GM18499 (cell line): ENCODE measurements at regions not wholly inside any gene's neighbourhood (a gene's known extent, or its start where the extent isn't known, plus 50 kb on each side); places are given as distances from the start of the nearest gene placed in this dataset.
"Not testable (repeated sequence)": the region's sequence is repeated elsewhere in the genome, so short reads cannot be mapped to it uniquely, and the experiment has no call there.

Experiments
- ATAC-seq: cut with Tn5 transposase; IDR thresholded peaks from one replicate; pipeline ENCODE4 v1.9.1; 2021; ENCODE audit warnings: moderate number of reproducible peaks; ENCODE audit not compliant: insufficient read depth, unreplicated experiment

DNA sequence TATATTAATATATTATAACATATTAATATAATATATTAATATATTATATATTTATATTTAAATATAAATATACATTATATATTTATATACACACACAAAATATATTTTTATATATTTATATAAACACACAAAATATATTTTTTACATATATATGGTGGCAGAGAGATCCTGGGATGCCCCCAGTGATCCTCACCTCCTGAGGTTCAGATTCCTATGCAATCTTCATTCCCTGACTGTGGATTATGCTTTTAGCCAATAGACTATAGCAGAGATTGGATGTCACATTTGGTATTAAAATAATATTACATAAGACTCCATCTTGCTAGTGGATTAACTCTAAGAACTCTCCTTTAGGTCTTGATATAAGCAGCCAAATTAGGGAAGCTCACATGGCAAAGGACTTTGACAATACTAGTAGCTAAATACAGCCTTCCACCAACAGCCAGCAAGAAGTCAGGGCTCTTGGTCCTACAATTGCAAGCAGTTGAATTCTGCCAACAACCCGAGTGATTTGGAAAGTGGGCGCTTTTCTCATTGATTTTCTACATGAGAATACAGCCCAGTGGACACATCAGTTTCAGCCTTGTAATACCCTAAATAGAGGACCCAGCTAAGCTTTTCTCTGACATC lies 681.0 kb downstream of the C6orf118 start:
- no peak for ATAC-seq

DNA sequence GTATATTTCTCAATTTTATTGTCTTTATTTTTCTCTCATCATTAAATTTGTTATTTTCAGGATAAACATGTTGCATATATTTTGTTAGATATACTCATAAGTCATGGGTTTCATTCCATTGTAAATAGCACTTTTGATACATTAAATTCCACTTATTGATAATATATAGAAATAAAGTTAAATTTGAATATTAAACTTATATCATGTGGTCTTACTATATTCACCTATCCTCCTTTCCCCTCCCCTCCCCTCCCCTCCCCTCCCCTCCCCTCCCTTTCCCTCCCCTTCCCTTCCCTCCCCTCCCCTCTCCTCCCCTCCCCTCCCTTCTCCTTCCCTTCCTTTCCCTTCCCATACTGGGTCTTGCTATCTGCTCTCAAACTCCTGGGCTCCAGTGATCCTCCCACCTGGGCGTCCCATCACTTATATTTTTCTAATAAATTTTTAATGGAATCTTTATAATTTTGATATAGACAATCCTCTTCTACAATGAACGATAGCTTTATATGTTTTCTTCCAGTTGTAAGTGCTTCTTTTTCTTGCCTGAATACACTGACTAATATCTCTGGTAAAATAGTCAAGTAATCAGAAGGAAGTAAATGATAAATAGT lies 692.4 kb downstream of the C6orf118 start:
- no peak for ATAC-seq

DNA sequence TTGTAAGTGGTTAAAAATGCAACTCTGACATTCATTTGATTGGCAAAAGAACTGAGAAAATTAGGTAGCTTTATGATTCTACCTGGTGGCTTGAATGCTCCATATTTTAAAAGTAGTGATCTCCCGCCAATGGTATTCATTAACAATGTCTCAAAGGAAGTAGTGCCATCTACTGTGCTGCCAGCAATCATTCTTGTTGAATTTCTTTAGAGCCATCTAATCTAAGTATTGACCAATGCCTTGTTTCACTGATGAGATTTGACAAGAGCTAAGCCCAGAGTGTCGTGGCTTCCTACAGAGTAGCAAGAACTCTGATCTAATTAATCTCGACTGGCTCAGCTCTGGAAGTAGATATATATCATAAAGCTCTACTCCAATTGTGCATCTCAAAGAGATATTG lies 696.7 kb downstream of the C6orf118 start:
- no peak for ATAC-seq

DNA sequence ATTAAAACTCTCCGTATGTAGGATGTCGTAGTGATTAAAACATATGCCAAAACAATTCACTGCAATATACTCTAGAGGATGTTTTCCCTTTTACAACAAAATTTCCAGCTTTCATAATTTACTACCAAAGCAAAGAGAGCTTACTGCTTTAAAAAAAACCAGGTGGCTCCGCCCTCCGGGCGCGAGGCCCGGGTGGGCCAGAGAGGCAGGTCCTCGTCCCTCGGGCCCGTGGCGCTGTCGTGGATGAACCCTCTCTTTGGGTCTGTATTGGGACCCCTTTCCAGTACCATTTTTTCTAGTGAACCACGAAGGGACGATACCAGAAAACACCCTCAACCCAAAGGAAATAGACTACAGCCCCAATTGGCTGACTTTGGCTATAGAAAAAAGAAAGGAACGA lies 698.5 kb downstream of the C6orf118 start:
- ATAC-seq, result not testable (repeated sequence)

DNA sequence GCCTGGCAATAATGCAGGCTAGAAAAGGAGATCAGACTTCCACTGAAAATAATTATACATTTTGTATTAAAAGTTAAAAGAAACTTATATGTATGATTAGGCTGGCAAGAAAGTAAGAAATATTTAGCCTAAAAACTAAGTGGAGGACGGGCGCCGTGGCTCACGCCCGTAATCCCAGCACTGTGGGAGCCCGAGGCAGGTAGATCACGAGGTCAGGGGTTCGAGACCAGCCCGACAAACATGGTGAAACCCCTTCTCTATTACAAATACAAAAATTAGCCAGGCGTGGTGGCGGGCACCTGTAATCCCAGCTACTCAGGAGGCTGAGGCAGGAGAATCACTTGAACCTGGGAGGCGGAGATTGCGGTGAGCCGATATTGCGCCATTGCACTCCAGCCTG lies 707.0 kb downstream of the C6orf118 start:
- not testable (repeated sequence) for ATAC-seq

DNA sequence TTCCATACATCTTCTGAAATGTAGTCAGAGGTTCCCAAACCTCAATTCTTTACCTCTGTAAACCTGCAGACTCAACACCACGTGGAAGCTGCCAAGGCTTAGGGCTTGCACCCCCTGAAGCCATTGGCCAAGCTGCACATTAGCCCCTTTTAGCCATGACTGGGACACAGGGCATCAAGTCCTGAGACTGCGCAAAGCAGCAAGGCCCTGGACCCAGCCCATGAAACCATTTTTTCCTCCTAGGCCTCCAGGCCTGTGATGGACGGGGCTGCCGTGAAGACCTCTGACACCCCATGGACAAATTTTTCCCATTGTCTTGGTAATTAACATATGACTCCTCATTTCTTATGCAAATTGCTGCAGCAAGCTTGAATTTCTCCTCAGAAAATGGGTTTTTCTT lies 727.8 kb downstream of the C6orf118 start:
- ATAC-seq, result no peak

DNA sequence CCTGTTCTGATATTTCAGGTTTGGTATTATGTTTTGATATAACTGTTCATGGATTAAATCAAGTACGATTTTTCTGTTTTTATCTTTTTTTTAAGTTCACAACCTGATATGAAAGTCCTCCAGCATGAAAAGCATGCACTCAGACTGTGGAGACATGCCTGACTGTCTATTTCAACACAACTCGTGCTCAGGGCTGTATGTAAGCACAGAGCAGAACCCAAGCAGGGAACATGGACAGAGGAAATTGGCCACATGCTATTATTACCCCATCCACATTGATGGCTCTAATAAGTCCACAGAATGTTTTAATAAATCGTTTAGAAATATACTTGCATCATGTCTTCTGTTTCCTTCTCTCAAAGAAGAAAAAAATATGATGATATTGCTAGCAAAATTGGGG lies 730.4 kb downstream of the C6orf118 start:
- no peak for ATAC-seq

DNA sequence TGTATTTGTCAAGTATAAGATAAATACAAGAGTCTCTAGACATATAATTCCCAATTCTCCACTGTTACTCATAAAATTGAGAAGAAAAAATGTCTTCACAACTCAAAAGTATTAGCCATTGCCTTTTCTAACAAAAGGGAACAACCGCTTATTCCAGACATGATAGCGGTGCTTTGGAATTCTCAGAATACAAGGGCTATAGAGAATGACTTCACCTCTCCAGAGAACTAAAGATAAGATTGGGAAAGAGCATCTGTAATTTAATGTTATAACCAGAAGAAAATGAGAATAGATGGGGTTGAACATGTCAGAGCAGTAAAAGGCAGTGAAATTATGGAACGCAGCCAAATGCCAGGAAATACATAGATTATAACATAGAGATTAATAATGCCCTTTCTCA lies 730.8 kb downstream of the C6orf118 start:
- no peak for ATAC-seq

DNA sequence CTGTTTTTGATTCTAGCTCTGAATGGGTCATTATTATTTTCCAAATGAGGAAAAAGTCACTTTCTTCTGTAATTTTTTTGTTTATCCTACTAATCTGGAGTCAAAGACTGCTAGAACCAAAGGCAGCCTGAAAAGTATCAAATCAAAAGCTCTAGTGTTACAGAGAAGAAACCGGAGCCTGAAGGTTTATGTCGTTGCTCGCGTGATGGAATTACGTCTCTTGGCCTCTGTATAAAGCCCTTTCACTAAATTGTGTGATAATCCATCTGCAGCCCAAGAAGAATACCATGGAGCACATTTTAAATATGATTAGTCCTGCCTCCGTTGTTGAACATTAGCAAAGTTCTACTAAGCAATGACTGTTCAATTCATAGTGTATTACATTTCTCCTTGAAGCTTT lies 738.6 kb downstream of the C6orf118 start:
- no peak for ATAC-seq

DNA sequence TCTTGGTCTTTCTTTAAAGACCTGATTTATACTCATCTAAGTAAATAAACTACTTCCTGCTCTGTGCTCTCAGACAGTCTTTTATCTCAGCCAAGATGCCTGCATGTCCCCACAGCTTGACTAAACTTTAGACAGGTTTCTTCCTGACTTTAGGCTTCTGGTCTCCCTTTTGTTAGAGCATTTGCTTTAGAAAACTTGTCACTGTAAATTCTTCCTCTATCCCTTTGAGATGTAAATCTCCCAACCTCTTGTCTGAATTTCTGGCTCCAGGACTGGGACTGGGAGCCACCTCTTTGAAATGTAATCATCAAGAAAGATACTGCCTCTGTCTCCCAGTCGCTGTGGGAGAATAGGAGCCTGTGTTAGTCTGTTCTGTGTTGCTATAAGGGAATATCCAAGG lies 739.9 kb downstream of the C6orf118 start:
- ATAC-seq, result no peak

DNA sequence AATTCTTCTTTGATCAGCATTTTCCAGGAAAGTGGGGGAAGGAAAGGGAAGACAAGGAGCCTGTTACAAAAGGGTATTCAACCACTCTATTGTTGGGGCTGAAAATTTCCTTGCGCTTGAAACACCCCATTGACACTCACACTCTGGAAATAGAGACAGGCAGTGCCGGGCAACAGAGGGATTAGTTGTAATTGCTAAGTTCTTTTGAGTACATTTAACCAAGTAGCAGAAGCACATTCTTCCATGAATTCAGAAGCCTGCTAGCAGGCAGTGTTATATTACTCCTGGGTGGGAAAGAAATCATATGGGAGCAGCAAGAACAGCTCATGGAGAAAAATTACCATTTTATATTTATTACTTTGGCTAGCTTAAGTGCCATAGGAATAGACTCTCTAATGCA lies 745.5 kb downstream of the C6orf118 start:
- no peak for ATAC-seq

DNA sequence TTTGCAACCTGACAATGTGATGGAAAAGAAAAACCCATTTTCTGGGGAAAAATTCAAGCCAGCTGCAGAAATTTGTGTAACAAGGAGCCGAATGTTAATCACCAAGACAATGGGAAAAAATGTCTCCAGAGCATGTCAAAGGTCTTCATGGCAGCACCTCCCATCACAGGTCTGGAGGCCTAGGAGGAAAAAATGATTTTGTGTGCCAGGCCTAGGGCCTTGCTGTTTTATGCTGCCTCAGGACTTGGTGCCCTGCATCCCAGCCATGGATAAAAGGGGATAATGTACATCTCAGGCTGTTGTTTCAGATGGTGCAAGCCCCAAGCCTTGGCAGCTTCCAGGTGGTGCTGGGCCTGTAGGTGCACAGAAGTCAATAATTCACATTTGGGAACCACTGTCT lies 747.7 kb downstream of the C6orf118 start:
- no peak for ATAC-seq

DNA sequence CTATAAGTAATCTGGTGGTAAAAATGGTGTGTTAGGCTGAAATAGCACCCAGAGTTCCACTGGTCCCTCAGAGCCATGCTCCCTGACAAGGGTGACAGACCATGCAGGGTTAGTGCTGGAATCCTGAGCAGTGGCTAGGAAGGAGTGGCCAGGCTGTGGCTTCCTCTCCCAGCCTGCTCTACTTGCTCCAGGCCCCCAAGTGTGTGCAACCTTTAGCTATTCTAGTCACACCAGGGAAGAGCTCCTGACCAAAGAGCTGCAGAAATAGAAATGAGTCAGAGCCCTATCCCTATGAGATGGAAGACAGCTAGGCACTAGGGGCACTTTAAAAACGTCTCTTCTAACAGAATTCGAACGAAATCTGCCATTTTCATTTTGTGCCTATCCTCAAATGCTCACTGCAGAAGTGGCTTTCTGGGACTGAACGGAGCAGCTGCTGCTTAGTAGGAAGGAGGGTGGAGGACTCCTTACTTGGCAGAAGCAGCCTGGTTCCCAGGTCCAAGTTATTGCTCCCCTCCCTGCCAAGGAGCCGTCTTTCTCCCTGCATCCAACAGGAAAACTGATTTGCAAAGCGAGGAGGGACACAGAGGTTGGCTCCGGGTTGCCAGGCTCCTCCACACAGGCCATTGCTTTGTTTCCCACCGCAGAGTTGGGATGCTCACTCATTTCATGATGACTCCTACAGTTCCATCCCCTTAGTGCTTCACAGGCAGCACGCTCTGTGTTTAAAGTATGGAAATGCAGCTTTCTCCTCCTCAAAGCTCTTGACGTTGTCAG lies 754.5 kb downstream of the C6orf118 start:
- no peak for ATAC-seq

DNA sequence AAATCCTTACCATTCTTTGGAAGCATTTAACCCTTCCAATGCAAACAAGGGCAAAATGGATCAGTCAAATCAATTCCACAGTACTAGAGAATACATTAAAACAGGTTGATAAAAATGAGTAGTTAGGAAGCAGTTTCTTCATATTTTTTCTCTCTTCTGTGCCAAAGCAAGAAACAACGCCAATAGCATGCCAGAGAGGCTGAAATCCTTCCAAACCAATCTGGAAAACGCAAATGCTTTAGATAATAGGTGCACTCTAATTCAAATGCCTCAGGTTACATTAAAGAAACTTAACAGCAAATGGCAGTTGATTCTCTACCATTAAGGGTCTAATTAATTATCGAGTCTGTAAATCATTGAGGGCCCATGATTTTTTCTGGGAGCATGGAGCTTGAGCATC lies 755.2 kb downstream of the C6orf118 start:
- no peak for ATAC-seq

DNA sequence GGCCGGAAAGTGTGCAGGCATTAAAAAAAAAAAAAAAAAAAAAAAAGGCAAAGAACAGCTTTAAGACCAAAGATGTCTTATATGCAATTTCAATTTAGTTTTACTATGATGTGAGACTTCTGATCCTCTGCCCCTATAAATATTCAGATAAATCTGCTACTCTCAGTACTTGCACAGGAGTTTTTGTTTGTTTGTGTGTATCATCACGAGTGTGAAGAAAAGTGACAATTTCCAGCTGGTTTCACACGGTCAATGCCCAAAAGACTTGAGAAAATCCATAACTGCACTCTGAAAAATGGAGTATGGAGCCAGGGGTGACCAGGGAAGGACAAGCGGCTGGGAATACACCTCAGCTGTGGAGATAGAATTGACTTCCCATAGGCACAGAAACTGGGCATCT lies 757.7 kb downstream of the C6orf118 start:
- no peak for ATAC-seq

DNA sequence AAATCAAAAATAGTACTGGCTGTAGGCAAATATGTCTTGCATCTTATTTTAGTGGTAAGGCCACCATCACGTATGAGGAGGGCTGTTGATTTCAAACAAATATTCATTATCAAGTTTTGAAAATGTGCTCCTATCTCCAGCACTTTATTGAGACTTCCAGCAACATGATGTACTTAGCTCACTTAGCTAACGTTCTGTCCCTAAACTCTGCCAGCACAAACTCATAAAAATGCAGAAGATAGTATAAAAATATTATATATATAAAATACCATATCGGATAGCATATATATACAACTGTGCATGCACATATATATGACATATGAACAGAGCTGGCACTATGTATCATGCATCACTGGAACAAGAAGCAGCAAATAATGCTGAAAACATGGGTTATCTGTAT lies 762.3 kb downstream of the C6orf118 start:
- no peak for ATAC-seq

DNA sequence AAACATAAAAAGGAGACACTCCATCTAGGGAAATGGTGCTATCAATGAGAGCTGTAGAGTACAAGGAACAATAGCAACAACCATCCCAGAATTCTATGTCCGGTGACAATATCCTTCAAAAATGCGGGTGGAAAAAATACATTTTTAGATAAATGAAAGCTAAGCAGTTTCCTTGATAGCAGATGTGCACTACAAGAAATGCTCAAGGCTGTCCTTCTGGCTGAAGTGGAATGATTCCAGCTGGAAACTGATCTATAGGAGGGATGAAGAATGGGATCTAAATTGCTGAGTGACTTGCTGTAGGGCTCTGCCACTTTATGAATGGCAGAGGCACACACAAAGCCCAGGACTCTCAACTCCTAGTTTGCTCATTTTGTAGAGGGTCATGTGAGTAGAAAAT lies 763.1 kb downstream of the C6orf118 start:
- ATAC-seq, result no peak

DNA sequence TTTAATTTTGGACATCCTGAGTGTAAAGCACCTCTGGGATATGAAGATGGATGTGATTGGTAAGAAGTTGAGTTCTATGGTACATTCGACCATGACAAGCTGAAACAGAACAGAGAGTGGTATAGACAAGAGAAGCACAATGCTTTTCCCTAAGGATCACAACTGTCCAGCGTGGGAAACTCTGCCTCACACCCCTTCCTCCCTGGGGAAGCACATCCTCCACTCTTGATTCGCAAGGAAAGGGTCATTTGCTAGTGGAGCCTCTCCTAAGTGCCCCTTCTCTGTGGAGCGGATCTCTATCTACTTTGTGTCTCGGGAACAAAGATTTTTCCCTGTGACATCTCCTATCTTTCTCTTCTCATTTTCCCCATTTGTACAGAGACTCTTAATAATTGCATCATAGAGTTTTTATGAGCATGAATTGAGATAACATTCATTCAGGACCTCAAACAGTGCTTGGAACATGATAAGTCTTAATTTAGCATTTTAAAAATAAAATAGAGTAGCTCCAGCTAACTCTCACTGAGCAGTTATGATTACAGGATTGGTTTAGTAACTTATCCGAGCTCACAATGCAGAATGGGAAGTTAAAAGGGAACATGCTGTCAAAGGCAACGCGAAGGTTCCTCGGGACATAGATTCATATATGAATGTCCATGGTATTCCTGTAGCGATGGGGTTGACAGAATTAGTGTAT lies 775.2 kb downstream of the C6orf118 start:
- ATAC-seq, result no peak

DNA sequence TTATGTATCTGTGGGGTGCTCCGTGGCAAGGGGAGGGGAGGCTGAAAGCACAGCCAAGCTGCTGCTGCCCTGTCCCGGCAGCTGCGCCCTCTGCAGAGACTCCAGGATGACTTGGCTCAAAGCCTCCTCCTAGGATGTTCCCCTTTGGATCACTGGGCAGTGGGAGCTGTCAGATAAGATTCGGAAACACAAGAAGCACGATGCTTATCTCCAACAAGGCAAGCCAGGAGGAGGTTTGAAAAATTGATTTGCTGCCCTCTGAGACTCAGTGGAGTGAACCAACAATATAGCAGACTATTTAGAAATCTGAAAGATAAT lies 776.4 kb downstream of the C6orf118 start:
- ATAC-seq, result no peak

DNA sequence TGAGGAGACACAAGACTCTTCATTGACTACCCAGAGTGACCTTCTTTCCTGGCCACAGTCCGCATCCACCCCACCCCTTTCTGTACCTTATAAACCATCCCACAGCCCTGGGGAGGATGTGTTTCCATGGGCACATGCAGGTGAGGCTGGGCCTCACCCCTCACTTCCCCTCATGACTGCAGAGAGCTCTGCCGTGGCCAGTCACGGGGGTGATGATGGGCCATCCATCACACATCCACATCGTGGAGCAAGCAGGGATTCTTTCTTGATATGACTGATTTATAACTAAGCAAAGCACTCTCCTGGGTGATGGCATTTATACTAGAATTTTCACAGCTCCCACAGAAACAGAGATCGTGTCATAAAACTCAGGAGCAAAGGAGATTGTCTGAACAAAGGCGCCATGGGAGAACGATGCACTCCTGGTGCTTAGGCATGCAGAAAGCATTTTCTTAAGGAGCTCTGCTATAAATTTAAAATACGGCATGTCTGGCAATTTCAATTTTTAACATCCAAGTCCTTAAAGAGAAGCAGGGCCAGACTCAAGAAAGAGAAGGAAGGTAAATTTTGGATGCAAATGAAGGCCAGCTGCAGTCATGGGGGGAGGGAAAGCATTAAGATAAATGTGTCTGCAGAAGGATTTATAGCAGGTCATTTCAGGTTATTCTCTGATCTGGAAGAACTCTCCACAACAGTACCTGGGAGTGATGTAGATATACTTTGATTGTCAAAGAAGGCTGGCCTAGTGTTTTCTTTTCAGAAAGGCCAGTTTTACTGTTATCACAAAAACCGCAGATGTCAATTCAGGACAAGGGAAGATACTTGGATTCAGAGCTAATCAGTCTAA lies 777.0 kb downstream of the C6orf118 start:
- no peak for ATAC-seq
